HuH-7 (cell line): ENCODE measurements at regions not wholly inside any gene's neighbourhood (a gene's known extent, or its start where the extent isn't known, plus 50 kb on each side); places are given as distances from the start of the nearest gene placed in this dataset.
A peak's percentile ranks its signal among the peaks of the same experiment; 100 is the strongest.

ENCODE experiments used
- DNase-seq: peaks from one replicate; pipeline ENCODE4 v3.0.0; 2011; ENCODE audit warnings: low spot score

DNA sequence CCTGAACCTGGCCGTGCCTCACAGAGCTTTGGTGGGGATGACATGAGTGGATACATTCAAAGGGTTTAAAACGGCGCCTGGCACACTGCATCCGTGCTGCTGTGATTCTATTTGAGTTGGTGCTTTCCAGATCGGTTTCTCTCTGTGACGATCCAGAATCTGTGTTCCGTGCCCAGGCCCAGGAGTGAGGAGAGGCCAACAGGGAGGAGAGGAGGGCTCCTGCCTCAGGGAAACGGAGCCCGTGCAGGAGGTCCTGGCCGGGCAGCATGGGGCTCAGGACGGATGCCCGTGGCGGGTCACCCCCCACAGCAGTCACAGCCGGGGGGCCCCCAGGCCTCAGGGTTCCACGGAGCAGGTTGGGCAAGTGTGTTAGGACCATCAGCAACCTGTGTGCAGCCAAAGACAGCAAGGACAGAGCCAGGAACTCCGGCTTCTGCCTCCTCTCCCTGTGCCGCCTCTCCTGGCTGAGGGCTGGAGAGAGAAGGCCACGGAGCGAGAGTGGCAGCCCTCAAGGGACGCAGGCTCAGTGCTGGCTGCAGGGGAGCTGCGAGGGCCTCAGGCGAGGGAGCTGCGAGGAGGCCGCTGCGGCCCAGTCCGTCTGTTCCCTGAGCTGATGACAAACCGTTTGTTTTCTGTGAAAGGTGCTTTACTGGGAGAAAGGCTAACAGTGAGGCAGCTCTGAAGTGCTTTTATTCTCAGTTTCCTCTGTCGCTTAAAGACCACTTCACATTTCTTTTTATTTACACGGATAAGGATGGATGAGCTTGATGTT lies 99.3 kb downstream of the METRNL start:
- no peak for DNase-seq

DNA sequence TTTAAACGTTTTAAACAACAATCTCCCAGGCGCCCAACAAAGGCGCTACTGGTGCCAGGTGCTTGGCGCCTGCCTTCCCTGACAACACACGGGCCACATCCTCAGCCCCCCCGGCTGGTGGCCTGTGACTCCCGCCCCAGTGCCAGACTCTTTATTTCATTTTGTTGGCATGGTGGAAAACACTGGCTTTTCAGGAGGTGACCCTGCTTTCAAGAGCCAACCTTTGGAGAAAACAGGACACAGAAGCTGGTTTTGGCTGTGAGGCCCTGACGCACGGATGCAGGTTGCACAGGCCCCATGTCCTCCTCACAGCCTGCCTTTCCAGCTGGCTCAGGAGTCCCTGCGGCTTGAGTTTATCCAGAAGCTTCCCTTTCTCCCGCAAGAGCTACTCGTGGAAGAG lies 100.0 kb downstream of the METRNL start:
- DNase-seq = no peak

DNA sequence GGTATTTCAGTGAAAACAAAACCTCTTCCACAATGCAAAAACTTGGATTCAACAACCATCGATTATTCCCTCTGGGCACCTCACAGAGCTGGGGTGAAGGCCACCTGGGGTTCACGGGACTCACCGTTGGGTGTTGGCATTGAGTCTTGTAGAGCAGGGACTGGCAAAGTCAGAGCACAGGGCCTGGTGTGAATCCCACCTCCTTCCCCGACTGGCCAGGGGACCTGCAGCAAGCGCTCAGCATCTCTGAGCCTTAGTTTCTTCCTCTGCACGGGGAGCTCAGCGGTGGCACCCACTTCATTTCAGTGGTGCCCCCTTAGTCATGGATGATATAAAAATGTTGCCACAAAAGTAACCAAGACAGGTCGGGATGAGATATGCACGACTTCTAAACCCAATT lies 100.4 kb downstream of the METRNL start:
- DNase-seq = no peak

DNA sequence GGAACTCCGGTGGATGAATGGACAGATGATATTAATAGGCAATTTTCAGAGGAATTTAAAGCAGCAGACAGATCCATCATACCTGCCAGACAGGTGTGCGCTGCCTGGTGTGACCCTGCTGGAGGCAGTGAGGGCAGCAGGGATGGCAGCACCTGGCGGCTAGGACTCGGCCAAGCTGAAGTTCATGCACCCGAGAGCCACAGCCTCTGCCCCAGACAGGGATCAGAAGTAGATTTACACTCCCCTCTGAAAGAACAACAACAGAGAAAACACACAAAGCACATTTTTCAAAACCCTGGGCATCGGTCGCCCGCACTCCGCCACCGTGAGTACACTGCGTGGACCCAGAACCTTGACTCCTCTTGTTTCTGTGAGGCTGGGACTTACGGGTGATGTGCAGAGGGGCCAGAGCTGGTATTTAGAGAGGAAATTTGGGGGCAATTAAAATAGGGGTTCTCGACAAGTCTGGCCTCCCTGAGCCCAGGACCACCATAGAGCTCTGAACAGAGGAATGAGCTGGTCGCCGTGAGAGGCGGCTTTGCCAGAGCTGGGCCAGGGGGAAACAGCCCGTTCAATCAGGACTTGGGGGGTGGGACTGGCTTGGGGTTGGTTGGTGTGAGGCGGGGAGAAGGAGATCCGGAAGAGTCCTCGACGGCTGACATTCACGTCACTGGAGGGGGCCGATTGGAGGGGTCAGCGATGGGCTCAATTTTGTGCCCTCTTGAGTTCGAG lies 101.0 kb downstream of the METRNL start:
- no peak for DNase-seq

DNA sequence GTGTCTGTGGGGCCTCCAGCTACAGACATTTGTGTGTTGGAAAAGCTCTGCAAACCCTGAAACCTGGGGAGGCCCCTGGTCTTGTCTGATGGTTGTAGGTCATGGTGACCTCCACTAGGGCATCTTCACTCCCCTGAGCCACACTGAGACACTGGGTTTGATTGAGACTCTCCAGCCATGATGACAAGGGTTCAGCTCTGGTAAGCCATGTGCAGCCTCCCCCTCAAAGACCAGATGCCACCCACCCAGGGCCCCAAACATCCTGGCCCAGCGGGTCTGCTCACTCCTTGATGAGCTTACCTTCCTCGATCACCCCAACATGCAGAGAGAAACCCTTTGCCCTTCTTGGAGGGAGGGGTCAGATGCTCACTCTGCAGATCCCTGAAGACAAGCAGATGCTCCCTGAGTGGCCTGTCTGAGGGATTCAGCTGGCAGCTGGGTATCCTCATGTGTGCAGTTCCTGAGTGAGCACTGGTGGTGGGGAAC lies 101.6 kb downstream of the METRNL start:
- DNase-seq = peak; percentile 61

DNA sequence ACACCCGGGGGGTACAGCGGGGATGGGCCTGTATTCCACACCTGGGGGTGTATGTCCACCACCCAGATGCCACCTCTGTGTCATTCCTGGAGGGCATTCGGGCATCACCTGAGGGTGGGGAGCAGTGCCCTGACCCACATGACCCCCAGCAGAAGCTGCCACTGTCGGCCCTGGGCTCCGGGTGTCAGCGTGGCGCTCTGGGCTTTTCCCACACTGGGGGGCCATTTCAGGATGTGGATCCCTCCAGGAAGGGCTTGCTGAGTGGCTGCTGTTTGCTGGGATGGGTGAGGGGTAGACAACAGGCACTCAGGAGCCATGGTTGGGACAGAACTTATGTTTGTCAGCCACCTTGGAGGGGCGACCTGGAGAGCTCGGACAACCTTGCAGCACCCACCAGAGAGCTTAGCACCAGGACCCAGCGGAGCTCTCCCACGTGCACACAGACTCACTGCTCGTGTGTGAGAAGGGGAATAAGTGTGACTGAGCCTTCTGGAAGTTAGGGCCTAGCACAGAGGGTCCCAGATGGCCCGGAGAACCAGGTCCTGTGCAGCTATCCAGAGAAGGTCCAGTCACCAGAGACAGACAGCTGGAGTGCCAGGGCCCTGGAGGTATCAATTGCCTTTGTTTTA lies 102.7 kb downstream of the METRNL start:
- no peak for DNase-seq

DNA sequence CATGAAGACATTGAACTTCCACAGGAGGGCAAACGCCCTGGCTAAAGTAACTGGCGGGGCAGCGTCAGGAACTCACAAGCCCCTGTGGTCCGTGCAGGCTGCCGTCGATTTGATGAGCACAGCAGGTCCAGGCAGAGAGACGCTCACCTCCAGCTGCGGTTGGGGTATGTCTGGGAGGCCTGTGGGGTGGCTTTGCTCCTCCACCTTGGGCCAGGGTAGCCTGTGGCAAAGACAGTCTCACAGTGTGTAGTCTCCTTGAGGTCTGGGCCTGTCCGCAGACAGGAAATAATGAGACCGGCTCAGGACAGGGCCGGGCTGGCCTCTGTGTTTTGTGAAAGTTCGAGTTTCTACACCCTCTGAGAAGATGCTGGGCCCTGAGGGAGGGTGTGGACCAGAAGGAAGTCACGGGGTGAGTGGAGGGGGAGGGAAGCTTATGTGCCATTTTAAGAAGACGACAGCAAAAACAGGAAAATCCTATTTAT lies 103.3 kb downstream of the METRNL start:
- no peak for DNase-seq

DNA sequence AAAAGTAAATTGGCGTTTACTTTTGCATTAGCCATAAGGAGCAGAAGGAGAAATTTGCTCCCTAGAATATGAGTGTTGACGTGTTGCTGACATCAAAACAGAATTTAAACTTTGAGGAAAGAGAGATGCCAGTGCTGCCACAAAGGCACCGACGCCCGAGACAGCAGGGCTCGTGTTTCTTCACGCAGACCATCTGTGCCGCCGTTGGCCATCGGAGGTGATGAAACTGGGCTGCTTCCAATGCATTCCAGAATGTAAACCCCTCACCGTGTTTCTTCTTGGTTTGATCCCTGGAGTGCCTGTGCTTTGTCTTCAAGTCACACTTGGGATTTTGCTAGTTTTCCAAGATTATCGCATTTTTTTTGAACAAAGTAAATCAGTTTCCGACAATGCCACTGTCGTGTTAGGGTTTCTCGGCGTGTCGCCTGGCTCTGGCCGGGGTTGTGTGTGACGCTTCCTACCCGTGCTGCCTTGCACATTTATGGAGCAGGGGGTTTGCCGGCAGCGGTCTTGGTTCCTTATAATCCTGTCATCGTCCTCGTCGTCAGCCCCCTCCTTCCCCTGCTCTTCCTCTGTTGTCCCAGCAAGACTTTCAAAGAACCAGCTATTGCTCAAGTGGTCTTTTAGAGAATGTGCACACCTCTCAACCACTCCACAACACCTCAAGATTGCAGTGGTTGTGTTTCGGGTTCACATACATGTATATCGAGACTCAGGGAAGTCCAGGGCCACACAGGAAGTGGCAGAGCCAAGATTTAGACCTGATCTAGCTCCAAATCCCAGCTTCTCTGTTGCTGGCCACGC lies 103.9 kb downstream of the METRNL start:
- DNase-seq = no peak

DNA sequence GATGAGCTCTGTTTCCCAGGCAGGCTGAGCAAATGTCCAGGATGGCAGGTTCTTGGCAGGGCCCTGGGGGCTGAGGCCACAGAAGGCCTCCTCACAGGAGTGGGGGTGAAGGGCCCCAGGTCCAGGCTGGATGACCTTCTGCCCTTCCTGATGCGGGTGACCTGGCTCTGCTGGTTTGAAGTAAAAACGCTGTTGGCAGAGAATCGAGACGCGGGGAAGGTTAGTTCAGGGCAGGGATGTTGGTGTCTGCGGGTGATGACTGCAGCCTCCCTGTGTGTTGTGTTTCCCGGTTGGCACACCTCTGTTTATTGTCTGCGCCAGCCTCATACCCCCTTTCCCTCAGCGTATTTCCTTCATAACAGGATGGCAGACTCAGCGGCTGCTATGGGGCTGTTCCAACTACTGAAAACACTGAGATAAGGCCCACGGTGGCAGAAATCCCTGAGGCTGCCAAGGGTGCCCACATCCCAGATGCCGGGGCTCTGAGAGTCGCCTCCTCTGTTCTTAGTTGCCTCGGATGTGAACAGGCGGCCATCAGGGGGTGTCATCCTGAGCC lies 104.6 kb downstream of the METRNL start:
- no peak for DNase-seq

DNA sequence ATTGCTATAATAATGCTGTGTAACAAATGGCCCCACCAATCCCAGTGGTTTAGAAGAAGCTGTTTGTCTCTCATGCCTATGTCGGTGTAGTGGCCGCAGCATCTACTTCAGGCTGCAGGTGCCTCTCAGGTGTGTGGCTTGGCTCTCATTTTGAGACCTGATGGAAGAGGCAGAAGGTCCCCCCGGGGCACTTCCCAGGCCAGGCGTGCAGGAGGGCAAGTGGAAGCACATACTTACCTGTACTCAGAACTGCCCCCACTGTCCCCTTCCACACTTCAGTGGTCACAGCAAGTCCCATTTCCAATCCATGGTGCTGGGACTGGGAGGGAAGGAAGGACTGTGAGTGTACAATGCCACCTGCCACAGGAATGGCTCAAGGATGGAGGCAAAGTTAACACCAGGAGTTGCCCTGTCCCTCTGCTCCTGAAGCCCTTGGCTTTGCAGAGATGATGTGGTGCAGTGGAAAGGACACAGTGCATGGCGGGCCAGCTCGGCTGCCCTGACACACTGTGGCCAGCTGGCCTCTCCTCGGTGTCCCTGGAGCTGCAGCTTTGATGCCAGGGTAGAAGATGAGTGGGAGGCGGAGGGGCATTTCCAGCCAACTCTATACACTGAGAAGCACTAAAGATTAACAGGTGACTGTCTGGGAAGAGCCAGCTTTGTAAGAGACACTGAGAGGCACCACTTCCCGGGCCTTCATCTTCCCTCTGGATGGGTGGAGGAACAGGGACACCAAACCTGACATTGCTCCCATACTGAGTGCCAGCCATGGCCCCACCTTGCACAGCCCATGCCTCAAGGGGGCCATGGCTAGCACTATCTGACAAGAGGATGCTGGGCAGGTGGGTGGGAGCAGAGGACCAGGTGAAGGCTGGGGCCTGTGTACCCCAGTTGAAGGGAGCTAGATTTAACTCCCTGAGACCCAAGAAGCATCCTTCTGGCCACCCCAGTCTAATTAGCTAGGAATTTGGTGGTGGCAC lies 105.9 kb downstream of the METRNL start:
- no peak for DNase-seq

DNA sequence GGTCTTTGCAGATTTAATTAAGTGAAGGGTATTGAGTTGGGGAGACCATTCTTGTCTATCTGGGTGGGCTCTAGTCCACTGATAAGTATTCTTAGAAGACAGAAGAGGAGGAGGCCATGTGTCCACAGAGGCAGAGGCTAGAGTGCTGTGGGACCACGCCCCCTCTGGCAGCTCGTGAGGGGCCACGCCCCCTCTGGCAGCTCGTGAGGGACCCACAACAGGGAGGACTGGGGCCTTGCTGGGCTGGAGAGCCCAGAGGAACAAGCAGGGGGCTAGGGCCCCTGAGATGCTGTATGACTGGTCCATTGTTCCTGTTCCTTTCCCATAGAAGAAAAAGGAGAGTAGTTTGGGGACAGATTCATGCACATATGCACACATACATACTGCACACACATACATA lies 106.8 kb downstream of the METRNL start:
- DNase-seq = no peak

DNA sequence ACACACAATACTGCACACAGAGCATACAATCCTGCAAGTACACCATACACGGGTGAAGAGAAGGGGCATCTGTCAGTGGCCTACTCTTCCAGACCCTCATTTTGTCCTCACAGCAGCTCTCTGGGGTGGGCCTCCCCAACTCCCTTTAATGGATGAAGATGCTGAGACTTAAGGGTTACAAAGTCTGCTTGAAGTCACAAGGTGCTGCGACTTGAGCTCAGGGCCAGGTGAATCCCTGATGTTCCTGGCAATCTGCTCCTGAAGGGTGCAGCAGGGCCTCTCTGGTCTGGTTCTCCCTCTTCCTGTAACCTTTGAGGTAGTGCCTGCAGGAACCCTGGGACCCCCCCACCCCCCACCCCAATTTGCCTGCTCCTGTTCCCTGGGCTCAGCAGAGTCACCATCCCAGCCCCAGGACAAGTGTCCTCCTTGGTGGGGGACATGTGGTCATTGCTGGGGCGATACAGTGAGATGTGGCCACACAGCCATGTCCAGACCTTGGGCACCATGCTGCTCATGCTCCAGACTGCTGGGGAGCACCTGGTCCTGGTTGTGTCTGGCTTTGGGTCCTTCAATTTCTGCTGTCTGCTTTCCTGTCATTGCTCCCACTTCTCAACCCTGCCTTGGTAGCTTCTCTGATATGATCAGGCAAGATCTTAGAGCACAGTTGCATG lies 107.5 kb downstream of the METRNL start:
- no peak for DNase-seq

DNA sequence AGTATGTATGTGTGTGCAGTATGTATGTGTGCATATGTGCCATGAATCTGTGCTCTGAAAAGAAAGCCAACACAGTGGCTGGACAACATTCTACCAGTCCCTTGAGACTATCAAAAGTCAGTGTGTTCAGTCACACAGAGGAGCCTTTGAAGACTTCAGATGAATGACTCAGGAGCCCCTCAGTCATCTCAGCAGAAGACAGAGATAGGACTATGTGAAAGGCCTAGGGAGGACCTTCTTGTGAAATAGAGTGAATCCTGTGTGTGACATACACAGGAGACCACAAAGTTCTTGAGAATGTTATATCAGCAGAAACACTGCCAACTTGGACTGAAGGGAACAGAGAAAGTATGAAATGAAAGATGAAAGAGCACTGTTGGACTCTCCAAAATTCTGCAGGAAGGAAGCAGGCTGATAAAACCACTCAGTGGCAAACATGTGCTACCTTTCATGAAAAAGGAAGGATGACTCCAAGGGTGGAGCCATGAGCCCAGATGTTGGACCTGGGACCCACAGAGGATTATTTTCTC lies 108.4 kb downstream of the METRNL start:
- no peak for DNase-seq

DNA sequence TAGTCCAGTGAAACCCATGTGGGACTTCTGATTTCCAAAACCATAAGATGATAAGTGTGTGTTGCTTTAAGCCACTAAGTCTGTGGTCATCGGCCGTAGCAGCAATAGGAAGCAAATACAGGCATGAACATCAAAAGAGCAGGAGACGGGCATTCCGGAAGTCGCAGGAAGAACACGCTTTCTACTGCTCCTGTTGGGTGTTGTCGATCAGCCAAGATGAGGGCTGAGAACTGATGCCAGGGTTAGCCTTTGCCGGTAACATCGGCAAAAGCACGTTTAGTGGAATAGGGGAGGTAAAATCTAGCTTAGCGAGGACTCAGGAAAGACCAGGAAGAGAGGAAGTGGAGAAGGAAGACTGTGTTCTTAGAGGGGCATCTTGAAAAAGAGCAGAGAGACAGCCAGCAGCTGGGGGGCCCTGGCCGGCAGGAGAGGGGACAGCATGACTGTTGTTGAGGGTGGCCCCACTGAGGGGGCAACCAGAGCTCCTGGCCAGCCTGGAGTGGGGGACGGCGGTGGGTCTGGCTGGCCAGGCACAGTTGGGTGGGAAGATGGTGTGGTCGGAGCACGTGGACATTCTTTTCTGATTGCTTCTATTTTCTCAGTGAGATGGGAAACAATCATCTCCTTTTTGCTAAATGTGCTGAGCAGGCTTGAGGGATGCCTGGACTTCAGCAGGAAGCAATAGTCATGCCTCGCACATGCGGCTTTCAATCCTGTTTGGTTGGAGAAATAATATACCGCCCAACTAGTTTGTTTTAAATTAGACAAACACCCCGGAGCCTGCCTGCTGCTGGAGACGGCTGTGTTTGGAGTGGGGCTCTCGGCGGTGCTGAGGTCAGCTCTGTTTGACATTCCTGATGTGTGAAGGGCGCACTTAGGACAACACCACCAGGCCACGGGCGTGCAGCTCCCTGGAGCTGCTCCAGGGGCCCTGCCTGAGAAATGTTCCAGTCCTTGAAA lies 109.9 kb downstream of the METRNL start:
- DNase-seq = no peak

DNA sequence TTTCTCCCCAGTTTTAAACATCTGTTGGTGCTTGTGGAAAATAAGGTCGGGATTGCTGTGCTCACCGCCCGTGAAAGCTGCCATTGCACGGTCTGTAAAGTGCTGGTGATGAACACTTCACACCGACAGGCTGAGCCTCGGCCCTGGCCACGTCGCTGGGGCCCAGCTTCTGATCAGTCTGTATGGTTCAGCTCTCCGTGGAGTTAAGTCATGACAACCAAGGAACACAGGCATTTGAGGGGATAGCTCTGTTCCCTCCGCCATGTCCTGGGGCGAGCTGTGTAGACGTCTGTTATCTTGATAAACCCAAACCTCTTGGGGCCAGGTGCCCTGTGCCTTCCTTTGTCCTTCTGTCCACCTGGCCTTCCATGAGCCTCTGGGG lies 110.6 kb downstream of the METRNL start:
- no peak for DNase-seq

DNA sequence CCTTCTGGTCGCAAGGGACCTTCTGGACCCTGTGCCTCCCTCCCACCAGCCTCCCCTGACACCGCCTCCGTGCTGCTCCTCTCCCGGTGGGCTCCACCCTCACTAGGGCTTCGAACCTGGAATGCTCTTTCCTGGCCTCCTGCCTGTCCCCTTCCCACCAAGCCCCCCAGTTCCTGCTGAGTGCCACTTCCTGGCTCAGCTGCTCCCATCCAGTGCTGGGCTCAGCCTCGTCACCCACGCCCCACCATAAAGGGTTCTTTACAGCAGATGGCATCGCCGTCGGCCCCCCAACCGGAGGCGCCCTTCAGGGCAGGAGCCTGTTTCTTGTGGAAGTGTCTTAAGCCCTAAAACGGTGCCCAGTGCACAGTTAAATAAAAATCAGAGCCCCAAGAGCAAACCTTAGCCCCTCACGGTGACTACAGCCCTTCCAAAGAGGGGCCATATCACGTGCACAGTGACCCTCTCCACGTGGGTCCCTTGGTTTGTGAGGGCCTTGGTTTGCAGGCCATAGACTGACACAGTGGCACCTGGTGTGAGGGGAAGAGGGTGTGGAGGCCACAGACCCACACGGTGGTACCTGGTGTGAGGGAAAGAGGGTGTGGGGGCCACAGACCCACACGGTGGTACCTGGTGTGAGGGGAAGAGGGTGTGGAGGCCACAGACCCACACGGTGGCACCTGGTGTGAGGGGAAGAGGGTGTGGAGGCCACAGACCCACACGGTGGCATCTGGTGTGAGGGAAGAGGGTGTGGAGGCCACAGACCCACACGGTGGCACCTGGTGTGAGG lies 111.4 kb downstream of the METRNL start:
- no peak for DNase-seq

DNA sequence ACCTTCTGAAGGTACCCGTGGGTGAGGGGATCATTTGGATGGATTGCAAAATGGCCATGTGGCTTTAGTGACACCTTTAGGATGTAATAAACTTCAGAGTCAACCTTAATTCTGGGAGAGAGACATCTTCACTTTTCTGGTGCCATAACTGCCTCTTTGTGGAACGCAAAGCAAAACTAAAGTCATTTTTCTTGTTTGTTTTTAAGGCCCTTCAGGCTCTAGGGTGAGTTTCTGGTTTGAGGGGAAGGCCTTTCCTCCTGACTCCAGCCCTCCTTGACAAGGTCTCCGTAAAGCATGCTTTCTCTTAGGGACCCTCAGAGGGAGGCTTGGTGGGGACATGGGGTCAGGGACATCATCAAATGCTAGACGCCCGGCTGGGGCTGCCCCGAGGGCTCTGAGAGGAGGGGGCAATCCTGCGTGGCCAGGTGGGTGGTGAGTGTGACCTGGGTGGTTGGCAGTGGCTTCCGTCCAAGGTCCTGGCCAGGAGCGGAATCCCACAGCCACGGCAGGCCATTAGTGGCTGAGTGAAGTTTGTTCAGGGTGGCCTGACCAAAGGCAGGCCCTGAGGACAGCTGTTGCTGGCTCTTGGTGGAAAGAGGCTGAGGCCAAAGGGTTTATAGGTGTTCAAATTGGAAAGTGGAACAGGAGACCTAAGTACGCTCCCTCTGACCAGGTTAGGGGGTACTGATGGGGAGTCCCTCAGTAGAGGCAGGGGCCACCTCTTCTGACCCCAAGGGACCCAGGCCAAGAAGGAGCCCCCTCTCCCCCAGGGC lies 112.2 kb downstream of the METRNL start:
- no peak for DNase-seq
